Brain microvascular endothelial cell (primary cell): ENCODE measurements at regions not wholly inside any gene's neighbourhood (a gene's known extent, or its start where the extent isn't known, plus 50 kb on each side); places are given as distances from the start of the nearest gene placed in this dataset.
"Not testable (repeated sequence)": the region's sequence is repeated elsewhere in the genome, so short reads cannot be mapped to it uniquely, and the experiment has no call there.

Experiments
- DNase-seq: peaks from one replicate; pipeline ENCODE4 v3.0.0-alpha.2; 2020
- H3K27ac ChIP-seq: fragments of 250-450 bp; sonication (Bioruptor Pico); 2 replicates; pipeline ENCODE4 v1.5.1; 2020; ENCODE audit warnings: mild to moderate bottlenecking, moderate library complexity
- H3K27me3 ChIP-seq: fragments of 250-450 bp; sonication (Bioruptor Pico); replicated peaks from 2 replicates; pipeline ENCODE4 v1.5.1; 2020; ENCODE audit warnings: mild to moderate bottlenecking
- H3K36me3 ChIP-seq: fragments of 250-450 bp; sonication (Bioruptor Pico); replicated peaks from 2 replicates; pipeline ENCODE4 v1.5.1; 2020; ENCODE audit warnings: mild to moderate bottlenecking
- H3K4me3 ChIP-seq: 2 replicates; pipeline ENCODE4 v1.5.1; 2011; ENCODE audit warnings: low read depth, mild to moderate bottlenecking, control low read depth, low read length, moderate library complexity
- in situ Hi-C: cut with HindIII; loops from 2 replicates; pipeline ENCODE4 v1.10.0; 2017; ENCODE audit warnings: low sequenced_read_pairs, low pct_ligation_motif_present
- TF ChIP-seq, protein P1 (sequence below): IDR thresholded peaks from 2 replicates; pipeline ENCODE4 v1.5.1; 2011; ENCODE audit warnings: low read depth, mild to moderate bottlenecking, moderate library complexity, low read length, control low read depth, inconsistent platforms; ENCODE audit errors: missing control alignments

DNA sequence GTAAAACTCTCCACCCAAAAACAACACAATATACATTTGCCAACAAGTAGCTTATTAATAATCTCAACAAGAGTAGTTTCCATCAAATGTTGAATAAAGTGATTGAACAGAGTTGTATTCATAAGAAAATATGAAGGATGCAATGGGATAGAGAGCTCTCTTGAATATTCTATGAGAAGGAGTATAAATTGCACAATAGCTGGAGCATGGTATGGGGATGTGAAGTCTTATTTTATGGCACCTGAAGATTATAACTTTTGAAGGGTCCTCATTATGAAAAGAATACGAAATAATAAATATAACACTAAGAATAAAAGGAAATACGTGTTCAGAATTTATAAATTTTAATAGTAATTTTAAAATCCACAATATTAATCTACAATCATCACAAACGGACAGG, 1415.1 kb downstream of the KCNT2 start:
- H3K4me3 ChIP-seq = no peak overlapping the region
- no peak for DNase-seq
- no peaks in the 10 kb centered on the region for H3K36me3 ChIP-seq
- in situ Hi-C loops = no loop called here
- H3K27me3 ChIP-seq = no peaks in the 10 kb centered on the region
- TF ChIP-seq, protein P1, sequence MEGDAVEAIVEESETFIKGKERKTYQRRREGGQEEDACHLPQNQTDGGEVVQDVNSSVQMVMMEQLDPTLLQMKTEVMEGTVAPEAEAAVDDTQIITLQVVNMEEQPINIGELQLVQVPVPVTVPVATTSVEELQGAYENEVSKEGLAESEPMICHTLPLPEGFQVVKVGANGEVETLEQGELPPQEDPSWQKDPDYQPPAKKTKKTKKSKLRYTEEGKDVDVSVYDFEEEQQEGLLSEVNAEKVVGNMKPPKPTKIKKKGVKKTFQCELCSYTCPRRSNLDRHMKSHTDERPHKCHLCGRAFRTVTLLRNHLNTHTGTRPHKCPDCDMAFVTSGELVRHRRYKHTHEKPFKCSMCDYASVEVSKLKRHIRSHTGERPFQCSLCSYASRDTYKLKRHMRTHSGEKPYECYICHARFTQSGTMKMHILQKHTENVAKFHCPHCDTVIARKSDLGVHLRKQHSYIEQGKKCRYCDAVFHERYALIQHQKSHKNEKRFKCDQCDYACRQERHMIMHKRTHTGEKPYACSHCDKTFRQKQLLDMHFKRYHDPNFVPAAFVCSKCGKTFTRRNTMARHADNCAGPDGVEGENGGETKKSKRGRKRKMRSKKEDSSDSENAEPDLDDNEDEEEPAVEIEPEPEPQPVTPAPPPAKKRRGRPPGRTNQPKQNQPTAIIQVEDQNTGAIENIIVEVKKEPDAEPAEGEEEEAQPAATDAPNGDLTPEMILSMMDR = no peak
- H3K27ac ChIP-seq = no peak overlapping the region

DNA sequence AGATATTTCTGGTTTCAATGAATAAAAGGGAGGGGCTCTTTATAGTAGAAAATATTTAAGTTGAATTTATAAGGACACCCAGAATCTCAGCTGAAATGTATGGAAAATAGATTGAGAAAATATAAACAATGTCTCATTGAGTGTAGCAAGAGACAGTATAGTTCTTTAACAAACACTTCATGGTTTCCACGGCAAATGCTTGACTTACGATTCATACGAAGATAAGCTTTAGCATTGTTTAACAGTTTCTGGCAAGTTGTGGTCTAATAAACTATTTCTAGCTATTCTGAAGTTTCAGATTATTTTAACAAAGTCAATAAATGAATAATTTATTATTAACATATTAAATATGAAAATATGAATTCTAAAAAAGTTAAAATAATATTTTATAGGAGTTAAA, 1419.4 kb downstream of the KCNT2 start:
- TF ChIP-seq, protein P1 = no peak
- H3K4me3 ChIP-seq = no peak overlapping the region
- DNase-seq = peak; percentile 1
- H3K27ac ChIP-seq = no peak overlapping the region
- no peaks in the 10 kb centered on the region for H3K36me3 ChIP-seq
- in situ Hi-C loops = no loop called here
- no peaks in the 10 kb centered on the region for H3K27me3 ChIP-seq

DNA sequence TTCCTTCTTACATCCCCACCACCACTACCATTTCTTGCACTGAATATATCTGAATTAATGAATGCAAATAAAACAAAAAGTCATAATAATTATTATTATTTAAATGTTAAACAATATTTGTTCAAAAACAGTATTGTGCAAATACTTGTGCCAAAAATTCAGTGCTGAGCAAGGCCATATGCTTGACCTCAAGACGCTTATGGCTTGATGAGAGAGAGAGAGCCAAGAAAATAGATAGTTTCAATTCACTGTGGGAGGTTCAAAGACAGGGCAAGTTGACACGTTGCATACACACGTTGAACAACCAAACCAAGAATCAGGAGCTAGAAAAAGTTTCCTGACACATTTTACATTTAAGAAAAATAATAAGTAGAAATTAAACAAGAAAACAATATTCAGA, 1421.7 kb downstream of the KCNT2 start:
- DNase-seq = no peak
- Histone ChIP-seq H3K27ac (no peak overlapping the region), H3K4me3 (no peak overlapping the region), H3K27me3 (no peaks in the 10 kb centered on the region), H3K36me3 (no peaks in the 10 kb centered on the region)
- in situ Hi-C loops = no loop called here
- TF ChIP-seq, protein P1 = no peak

DNA sequence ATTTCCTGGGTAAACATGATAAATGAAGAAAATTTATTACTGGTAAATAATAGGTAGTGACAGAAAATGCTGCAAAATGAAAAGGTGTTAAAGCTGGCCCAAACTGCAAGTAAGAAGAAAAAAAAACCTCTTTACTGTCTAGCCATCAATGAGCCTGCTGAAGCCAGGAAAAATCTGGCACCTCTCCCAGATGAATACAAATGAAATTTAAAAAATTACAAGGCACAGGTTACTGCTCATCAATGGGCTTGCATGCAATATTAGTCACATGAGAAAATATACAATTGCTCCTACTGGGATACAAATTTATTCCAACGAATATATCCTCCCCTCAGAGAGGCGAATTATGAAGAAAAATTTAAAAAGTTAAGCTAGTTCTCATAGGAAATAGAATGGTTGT, 1422.5 kb downstream of the KCNT2 start:
- TF ChIP-seq, protein P1 = no peak
- in situ Hi-C loops = no loop called here

DNA sequence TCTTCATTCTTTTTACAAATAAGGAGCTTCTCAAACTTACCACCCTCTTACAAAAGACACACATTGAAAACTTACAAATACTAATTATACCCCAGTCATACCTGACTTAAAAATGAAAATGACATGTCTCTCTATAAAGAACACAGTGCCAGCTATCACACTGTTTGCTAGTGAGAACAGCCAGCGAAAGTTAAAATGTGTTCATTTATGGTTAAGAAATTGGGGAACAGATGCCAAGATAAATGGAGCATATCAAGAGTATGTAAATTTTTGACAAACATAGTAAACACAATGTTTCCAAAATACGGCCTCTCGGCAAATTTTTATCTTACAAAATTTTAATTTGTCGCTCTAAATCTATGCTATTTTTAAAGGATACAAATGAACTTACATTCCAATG, 1422.9 kb downstream of the KCNT2 start:
- Histone ChIP-seq H3K4me3 (no peak overlapping the region), H3K27ac (no peak overlapping the region), H3K27me3 (no peaks in the 10 kb centered on the region), H3K36me3 (no peaks in the 10 kb centered on the region)
- in situ Hi-C loops = no loop called here
- no peak for DNase-seq
- TF ChIP-seq, protein P1 = no peak

More for the DNA sequence above, 1422.5 kb downstream of the KCNT2 start:
- Histone ChIP-seq H3K4me3 (no peak overlapping the region), H3K27me3 (no peaks in the 10 kb centered on the region), H3K27ac (no peak overlapping the region), H3K36me3 (no peaks in the 10 kb centered on the region)
- no peak for DNase-seq

DNA sequence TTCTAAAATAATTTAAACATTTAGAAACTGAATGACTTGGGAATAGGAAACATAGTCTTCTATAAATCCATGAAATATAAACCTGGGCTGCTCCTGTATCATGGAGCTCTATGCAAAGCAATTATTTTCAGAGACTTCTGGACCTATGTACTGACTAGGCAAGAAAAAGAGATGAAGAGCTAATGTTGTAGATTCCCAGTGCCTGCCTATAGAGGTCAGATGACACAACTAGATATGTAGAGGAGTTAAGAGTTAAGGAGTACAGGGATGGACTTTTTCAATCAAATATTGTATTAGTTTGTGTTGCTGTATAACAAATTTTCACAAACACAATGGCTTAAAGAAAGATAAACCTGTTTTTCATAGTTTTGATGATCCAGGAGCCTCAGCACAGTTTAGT, 1434.5 kb downstream of the KCNT2 start:
- TF ChIP-seq, protein P1 = no peak
- Histone ChIP-seq H3K4me3 (no peak overlapping the region), H3K36me3 (no peaks in the 10 kb centered on the region), H3K27me3 (no peaks in the 10 kb centered on the region), H3K27ac (no peak overlapping the region)
- in situ Hi-C loops = no loop called here
- no peak for DNase-seq

DNA sequence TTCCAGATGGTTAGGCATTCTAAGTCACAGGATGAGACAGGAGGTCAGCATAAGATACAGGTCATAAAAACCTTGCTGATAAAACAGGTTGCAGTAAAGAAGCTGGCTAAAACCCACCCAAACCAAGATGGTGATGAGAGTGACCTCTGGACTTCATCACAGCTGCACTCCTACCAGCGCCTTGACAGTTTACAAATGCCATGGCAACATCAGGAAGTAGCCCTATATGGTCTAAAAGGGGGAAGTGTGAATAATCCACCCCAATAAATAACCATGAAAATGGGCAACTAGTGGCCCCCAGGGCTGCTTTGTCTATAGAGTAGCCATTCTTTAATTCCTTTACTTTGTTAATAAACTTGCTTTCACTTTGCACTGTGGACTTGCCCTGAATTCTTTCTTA, 1448.4 kb downstream of the KCNT2 start:
- H3K36me3 ChIP-seq, in situ Hi-C loops, H3K4me3 ChIP-seq, H3K27me3 ChIP-seq, H3K27ac ChIP-seq, DNase-seq: not testable (repeated sequence)
